ENCODE measurements at regions not wholly inside any gene's neighbourhood (a gene's known extent, or its start where the extent isn't known, plus 50 kb on each side); places are given as distances from the start of the nearest gene placed in this dataset.

DNA sequence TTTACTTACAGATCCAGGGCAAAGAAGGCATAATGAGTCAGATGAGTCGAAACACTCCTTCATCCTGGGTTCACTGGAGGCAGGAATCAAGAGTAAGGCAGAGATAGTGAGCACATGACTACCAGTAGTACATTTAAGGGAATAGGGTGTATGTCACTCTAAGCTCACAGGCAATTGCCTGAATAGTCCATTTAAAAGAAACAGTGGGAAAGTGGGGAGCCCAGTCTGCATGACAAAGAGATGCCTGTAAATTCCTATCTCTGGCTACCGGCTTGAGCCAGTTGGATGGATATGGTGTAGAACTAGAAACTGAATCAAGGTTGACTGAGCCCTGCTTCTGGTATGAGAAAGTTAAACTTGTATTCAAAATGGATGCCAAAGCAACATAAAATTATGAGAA lies 861.5 kb upstream of the ZWINT start:
- no peak for TF ChIP-seq CTCF (IDR thresholded peaks at IDR 0.05)
- TF ChIP-seq EZH2 (IDR thresholded peaks at IDR 0.05; ENCODE audit: borderline replicate concordance, insufficient read depth, low read depth, low read length, poor library complexity, severe bottlenecking) = no peak
